Endodermal cell (in vitro differentiated cells): ENCODE measurements at regions not wholly inside any gene's neighbourhood (a gene's known extent, or its start where the extent isn't known, plus 50 kb on each side); places are given as distances from the start of the nearest gene placed in this dataset.

ENCODE experiments used
- DNase-seq: peaks from one replicate; pipeline ENCODE4 v3.0.0-alpha.2; 2017
- H3K27ac ChIP-seq: 2 replicates; pipeline ENCODE4 v1.5.1; 2013; ENCODE audit warnings: mild to moderate bottlenecking, low read depth, low read length, moderate library complexity
- H3K27me3 ChIP-seq: 2 replicates; pipeline ENCODE4 v1.6.1; 2013; ENCODE audit warnings: mild to moderate bottlenecking, low read length, moderate library complexity; ENCODE audit not compliant: insufficient read depth, control insufficient read depth, poor library complexity, severe bottlenecking
- H3K36me3 ChIP-seq: 2 replicates; pipeline ENCODE4 v1.7.0; 2013; ENCODE audit warnings: mild to moderate bottlenecking, low read length, moderate library complexity; ENCODE audit not compliant: control insufficient read depth, insufficient read depth
- H3K4me1 ChIP-seq: one replicate; pipeline ENCODE4 v1.7.0; 2013; ENCODE audit warnings: low read length; ENCODE audit not compliant: control insufficient read depth, insufficient read depth
- H3K4me3 ChIP-seq: 2 replicates; pipeline ENCODE4 v1.5.1; 2013; ENCODE audit warnings: mild to moderate bottlenecking, low read length, moderate library complexity
- H3K9ac ChIP-seq: 2 replicates; pipeline ENCODE4 v1.6.1; 2013; ENCODE audit warnings: mild to moderate bottlenecking, low read length, moderate library complexity; ENCODE audit not compliant: poor library complexity, severe bottlenecking; ENCODE audit errors: extremely low read depth
- H3K9me3 ChIP-seq: 2 replicates; pipeline ENCODE4 v1.6.1; 2013; ENCODE audit warnings: mild to moderate bottlenecking, low read length, moderate library complexity; ENCODE audit not compliant: control insufficient read depth
- H3K27ac Mint-ChIP-seq: 2 replicates; pipeline ENCODE4 v1.8.0; 2020; ENCODE audit warnings: mixed read lengths
- H3K27me3 Mint-ChIP-seq: 2 replicates; pipeline ENCODE4 v1.8.0; 2021; ENCODE audit warnings: mild to moderate bottlenecking, mixed read lengths; ENCODE audit not compliant: insufficient read depth
- H3K36me3 Mint-ChIP-seq: 2 replicates; pipeline ENCODE4 v1.8.0; 2020; ENCODE audit warnings: low read depth, mixed read lengths
- H3K4me1 Mint-ChIP-seq: 2 replicates; pipeline ENCODE4 v1.8.0; 2020; ENCODE audit warnings: mixed read lengths
- H3K4me3 Mint-ChIP-seq: 2 replicates; pipeline ENCODE4 v1.8.0; 2020; ENCODE audit warnings: mild to moderate bottlenecking, moderate library complexity, mixed read lengths
- H3K9me3 Mint-ChIP-seq: 2 replicates; pipeline ENCODE4 v1.8.0; 2020; ENCODE audit warnings: mild to moderate bottlenecking, mixed read lengths
- CTCF ChIP-seq: fragments of 200-600 bp; sonication (generic); conservative IDR thresholded peaks from 2 replicates; pipeline ENCODE4 v1.5.0; 2021; ENCODE audit warnings: antibody characterized with exemption, mild to moderate bottlenecking
- WGBS, 2 experiments: methylation state at CpG; one replicate each; pipeline versions ENCODE4 v1.1.5 to v1.1.7; 2013; ENCODE audit warnings: missing lambda C conversion rate in 2 of 2, mixed read lengths in 1 of 2; ENCODE audit not compliant: insufficient coverage in 1 of 2, insufficient read length in 1 of 2; 5-methylcytosine and 5-hydroxymethylcytosine counted together

DNA sequence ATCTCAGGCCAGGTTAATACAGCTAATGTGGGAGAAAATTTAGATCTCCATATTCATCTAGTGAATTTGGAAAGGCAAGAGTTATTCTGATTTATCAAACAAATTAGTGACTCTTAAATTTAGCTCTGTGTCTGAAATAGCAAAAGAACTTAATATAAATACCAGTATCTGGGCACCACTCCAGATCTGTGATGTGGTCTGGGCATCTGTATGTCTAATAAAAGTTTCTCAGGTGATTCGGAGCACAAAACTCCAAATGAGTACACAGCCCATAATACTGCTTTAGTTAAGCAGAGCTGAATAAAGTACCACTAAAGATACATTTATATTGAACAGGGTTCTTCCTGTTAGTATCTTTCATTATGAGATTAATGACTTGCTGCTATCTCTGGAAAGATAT is 261.4 kb downstream of the BAMBI start:
- peak overlapping the region; percentile 96 for H3K27ac Mint-ChIP-seq
- H3K36me3 ChIP-seq: no peaks in the 10 kb centered on the region
- no peaks in the 10 kb centered on the region for H3K4me1 ChIP-seq
- peaks cover 4% of the 10 kb centered on the region for H3K36me3 Mint-ChIP-seq
- H3K9me3 Mint-ChIP-seq: peaks cover 18% of the 10 kb centered on the region
- no peak overlapping the region for H3K27ac ChIP-seq
- peak overlapping the region; percentile 73 for H3K4me3 ChIP-seq
- no peaks in the 10 kb centered on the region for H3K27me3 ChIP-seq
- DNase-seq: no peak
- peak overlapping the region; percentile 49 for H3K4me3 Mint-ChIP-seq
- peak overlapping the region; percentile 39 for H3K9ac ChIP-seq
- peaks cover 25% of the 10 kb centered on the region for H3K4me1 Mint-ChIP-seq
- no CpG with 5 or more reads among the region's 1 CpG for WGBS, 2 experiments
- TF ChIP-seq CTCF: no peak
- H3K27me3 Mint-ChIP-seq: peaks cover 3% of the 10 kb centered on the region
- peaks cover 7% of the 10 kb centered on the region for H3K9me3 ChIP-seq

- peak overlapping the region; percentile 96 for H3K27ac Mint-ChIP-seq
- TF ChIP-seq CTCF: peak; percentile 90
- H3K36me3 Mint-ChIP-seq: peaks cover 3% of the 10 kb centered on the region
- H3K9me3 ChIP-seq: peaks cover 8% of the 10 kb centered on the region
- peaks cover 25% of the 10 kb centered on the region for H3K4me1 Mint-ChIP-seq
- H3K27me3 ChIP-seq: no peaks in the 10 kb centered on the region
- H3K9me3 Mint-ChIP-seq: peaks cover 18% of the 10 kb centered on the region
- DNase-seq: peak; percentile 94
- peak overlapping the region; percentile 73 for H3K4me3 ChIP-seq
- H3K27ac ChIP-seq: peak overlapping the region; percentile 19
- H3K36me3 ChIP-seq: no peaks in the 10 kb centered on the region
- no peaks in the 10 kb centered on the region for H3K4me1 ChIP-seq
- H3K4me3 Mint-ChIP-seq: peak overlapping the region; percentile 49
- WGBS, 2 experiments: 11 to 14% methylated on average over 19 to 29 of the region's 29 CpGs
- H3K9ac ChIP-seq: peak overlapping the region; percentile 39
- H3K27me3 Mint-ChIP-seq: peaks cover 3% of the 10 kb centered on the region
These were observed 262.2 kb downstream of the BAMBI start for GRCh38 chr10:28939281-28940157.

DNA sequence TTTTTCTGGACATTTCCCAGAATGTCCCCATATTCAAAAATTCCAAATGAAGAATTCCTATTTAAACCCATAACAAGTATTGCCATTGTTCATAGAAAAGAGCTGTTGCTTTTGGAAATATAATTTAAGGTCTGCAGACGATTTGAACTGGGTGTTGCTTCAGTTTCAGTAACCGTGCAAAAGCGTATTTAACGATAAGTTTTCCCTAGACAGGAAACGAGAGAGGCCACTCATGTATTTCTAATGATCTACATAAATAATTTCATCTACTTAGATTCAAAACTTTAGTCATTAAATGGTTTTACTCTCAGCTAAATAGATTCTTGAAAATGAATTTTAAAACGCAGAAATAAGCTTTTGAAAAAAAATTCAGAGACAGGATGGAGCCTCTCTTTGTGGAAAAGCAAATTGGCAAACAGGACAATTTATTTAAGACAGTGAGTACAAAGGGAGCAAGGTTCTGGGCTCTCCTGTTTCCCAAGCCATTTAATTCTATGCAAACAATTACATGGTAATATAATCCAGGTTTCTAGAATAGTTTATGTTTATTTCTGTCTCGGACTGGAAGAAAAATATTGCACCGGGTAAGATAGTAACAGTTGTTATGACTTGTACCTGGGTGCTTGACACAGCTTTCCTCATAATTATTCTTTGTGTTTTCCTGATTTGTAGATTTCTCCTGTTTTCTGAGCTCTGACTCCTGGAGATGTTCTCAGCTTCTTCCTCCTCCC is 263.0 kb downstream of the BAMBI start:
- peak overlapping the region; percentile 3 for H3K27ac ChIP-seq
- H3K4me1 ChIP-seq: no peaks in the 10 kb centered on the region
- no peak for TF ChIP-seq CTCF
- peak overlapping the region; percentile 49 for H3K4me3 Mint-ChIP-seq
- peaks cover 16% of the 10 kb centered on the region for H3K9me3 ChIP-seq
- WGBS, 2 experiments: 60 to 80% methylated on average over 1 to 8 of the region's 8 CpGs
- DNase-seq: no peak
- peaks cover 21% of the 10 kb centered on the region for H3K9me3 Mint-ChIP-seq
- peaks cover 25% of the 10 kb centered on the region for H3K4me1 Mint-ChIP-seq
- peaks cover under 1% of the 10 kb centered on the region for H3K36me3 Mint-ChIP-seq
- H3K27me3 Mint-ChIP-seq: peaks cover 3% of the 10 kb centered on the region
- H3K4me3 ChIP-seq: peak overlapping the region; percentile 1
- H3K27me3 ChIP-seq: no peaks in the 10 kb centered on the region
- peak overlapping the region; percentile 28 for H3K9ac ChIP-seq
- no peaks in the 10 kb centered on the region for H3K36me3 ChIP-seq
- peak overlapping the region; percentile 96 for H3K27ac Mint-ChIP-seq
